ENCODE measurements at regions not wholly inside any gene's neighbourhood (a gene's known extent, or its start where the extent isn't known, plus 50 kb on each side); places are given as distances from the start of the nearest gene placed in this dataset.

- TF ChIP-seq CTCF (IDR thresholded peaks at IDR 0.05; ENCODE audit: low read depth, low read length), result no peak
- no peak for TF ChIP-seq MYC (IDR thresholded peaks at IDR 0.05; ENCODE audit: low read depth, low read length)
Observed at GRCh38 chr3:104685492-104685891, 681.2 kb upstream of the ALCAM start.

Measured in NB4 (cell line).